Urothelium cell line (cell line): ENCODE measurements at regions not wholly inside any gene's neighbourhood (a gene's known extent, or its start where the extent isn't known, plus 50 kb on each side); places are given as distances from the start of the nearest gene placed in this dataset.

ENCODE experiments used
- DNase-seq: peaks from one replicate; pipeline ENCODE4 v3.0.0; 2011; ENCODE audit warnings: low spot score, mixed read lengths
- FAIRE-seq: peaks from 2 replicates; lab custom pipeline; 2011; peaks lifted over from hg19 to GRCh38; lab: Jason Lieb, UNC

DNA sequence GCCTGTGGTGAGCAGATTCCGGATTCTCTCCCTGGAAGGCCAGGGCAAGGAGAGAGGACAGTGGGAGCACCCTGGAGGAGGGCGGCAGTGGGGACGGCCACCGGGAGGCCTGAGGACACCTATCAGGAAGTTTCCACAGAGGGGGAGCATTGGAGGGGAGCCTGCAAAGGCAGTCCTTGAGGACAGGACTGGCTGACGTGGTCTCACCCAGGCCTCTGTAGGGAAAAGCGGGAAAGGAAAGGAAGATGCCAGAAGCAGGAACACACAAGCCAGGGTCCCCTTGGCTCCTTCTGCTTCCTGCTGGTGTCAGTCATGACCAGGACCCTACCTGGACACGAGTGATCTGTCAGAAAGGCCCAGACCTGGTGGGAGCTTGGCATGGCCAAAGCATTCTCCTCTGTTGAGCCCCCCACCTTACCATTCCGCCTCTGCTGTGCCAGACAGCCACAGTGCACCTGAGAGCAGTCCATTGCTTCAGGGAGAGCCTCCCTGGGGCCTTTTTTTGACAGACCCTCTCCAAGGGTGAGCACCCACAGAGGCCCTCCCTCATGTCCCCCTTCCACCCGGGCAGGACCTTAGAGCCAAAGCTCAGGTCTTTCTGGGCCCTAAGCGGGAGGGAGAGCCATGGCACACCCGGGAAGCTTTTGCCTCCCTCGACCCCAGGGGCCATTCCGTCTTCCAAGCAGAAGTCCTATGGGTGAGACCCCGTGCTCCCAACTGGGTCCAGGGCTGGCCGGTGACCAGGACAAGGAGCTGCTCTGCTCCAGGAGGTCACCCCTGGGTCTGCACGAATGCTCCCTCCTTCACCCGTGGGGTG is 333.1 kb downstream of the DYSF start:
- DNase-seq (no peak), FAIRE-seq (no peak)

- no peak for FAIRE-seq
- no peak for DNase-seq
These were observed 332.2 kb downstream of the DYSF start for GRCh38 chr2:71785516-71785981.

DNA sequence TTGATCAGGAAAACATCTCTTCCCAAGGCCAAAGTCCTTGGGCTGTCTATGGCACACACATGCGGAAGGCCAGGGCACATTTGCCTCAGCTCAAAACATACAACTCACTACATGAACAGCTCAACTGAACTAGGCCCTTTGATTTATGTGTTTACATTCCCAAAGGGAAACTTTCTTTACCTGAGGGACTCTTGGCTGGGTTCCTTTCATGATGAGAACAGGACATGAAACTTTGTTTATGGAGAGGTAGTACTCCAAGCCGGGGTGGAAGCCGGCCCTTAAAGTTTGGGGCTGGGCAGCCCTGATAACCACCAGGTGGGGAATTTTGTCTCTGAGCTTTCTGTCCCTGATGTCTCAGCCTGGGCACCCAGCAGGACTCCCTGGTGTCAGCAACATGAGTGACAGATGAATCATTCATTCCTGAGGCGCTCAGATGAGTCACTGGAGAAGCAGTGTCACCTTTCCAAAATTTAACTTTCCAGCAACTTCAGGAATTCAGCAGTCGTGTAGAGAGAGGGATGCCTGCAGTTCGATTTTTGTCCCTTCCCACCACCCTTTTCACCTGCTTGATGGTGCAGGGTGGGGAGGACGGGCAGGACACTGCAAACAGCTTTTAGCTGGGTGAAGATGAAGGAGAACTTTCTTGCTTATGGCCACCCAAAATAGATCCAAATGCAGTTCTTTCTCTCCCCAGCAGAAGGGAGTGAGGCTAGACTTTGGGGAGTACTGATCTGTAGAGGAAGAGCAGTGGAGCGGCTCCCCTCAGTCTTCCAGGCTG is 331.6 kb downstream of the DYSF start:
- FAIRE-seq: peak; percentile 94
- peak; percentile 93 for DNase-seq

DNA sequence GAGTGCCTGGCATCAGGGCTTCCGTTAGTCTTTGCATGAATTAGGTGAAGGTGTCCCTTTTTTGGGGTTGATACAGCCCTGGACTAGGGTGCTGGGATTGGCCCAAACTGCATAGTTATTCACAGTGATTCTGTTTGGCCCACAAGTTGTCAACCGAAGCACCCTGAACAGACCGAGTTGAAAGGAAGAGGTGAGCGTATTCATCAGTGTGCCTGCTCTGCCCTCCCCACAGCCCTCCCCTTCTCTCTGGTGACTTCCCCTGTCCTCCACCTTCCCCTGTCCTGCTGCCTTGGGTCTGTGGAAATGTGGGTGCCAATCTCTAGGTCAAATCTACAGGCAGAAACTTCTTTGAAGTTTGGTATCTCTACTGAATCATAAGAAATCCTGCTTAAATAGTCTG is 330.5 kb downstream of the DYSF start:
- no peak for DNase-seq
- peak; percentile 27 for FAIRE-seq

DNA sequence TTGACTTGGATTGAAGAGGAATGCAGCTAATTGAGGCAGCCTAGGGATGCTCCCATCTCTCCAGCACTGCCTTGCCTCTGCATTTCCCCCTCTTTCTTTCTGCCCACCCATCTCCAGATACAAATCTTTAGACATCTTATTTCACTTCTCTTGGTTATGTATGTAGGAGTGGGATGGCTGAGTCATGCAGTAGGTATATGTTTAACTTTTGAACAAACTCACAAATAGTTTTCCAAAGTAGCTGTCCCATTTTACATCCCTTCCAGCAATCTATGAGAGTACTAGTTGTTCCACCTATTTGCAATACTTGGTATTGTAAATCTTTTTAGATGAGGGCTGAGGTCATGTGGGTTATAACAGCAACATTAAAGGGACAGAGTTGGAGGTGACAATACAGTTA is 329.9 kb downstream of the DYSF start:
- FAIRE-seq: no peak
- no peak for DNase-seq

GRCh38 chr2:71782323-71782722 is 329.0 kb downstream of the DYSF start:
- DNase-seq (no peak), FAIRE-seq (no peak)

GRCh38 chr2:71781695-71782228 is 328.4 kb downstream of the DYSF start:
- DNase-seq (no peak), FAIRE-seq (no peak)

DNA sequence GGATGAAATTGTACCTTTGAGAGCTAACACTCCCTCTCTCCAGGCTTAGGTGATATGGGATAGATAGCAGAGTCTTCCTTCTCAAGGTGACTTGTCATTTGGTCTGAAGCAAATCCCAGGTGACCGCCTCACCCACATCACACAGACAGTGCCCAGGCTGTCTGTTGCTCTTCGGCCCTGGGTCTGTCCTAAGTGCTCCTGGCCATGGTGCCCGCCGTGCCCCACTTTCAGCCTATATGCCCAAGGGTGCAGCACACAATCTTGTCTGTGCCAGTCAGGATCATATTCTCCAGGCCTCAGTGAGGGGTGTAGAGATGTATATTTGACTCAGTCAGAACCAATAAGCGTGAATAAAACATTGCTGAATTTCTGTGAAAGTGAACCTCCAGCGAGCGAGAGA is 326.8 kb downstream of the DYSF start:
- FAIRE-seq (no peak), DNase-seq (no peak)

GRCh38 chr2:71779774-71780105 is 326.4 kb downstream of the DYSF start:
- DNase-seq (no peak), FAIRE-seq (no peak)

GRCh38 chr2:71778936-71779773 is 325.8 kb downstream of the DYSF start:
- peak; percentile 35 for FAIRE-seq

DNA sequence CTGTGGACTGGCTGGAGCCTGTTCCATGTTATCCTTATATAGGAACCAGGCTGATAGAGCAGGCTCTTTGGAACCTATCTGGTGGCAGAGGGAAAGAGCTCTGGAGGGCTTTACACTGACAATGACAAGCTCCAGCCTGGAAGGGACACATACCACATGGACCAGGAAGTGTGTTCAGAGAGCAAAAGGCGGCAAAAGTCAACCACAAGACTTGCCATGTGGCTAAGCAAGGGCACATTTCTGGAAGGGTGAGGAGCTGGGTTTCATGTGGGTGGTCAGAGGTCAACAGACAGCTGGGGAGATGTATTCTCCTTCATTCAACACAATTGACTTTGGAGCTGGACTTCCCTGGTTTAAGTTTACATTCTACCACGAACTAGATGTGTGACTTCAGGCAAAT is 325.2 kb downstream of the DYSF start:
- DNase-seq (no peak), FAIRE-seq (peak; percentile 30)

More at GRCh38 chr2:71778936-71779773, 325.8 kb downstream of the DYSF start:
- DNase-seq: no peak

DNA sequence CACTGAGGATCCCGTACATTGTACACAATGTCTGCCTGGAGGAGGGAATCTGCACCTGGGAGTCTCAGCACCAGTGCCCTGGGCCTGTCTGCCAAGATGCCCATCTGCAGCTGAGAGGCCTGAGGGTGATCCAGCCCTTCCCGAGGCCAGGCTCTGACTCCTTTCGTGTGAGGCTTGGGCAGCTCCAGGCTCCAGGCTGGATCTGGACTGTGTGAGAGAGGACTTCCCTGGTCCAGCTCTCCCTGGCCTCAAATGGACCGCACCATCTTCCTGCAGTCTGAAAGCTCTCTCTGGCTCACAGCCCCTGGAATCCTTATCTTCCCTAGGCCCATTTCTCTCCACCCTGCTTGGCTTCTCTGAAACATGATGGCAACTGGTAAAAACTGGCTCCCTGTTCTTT is 324.6 kb downstream of the DYSF start:
- no peak for FAIRE-seq
- DNase-seq: no peak

- DNase-seq: no peak
- no peak for FAIRE-seq
These were observed 322.9 kb downstream of the DYSF start for GRCh38 chr2:71776227-71776626.

- no peak for DNase-seq
- FAIRE-seq: no peak
These were observed 319.9 kb downstream of the DYSF start for GRCh38 chr2:71773218-71773617.

- FAIRE-seq (peak; percentile 95), DNase-seq (no peak)
These were observed 319.3 kb downstream of the DYSF start for GRCh38 chr2:71772510-71773172.

GRCh38 chr2:71767663-71768062 is 314.3 kb downstream of the DYSF start:
- DNase-seq (no peak), FAIRE-seq (no peak)

DNA sequence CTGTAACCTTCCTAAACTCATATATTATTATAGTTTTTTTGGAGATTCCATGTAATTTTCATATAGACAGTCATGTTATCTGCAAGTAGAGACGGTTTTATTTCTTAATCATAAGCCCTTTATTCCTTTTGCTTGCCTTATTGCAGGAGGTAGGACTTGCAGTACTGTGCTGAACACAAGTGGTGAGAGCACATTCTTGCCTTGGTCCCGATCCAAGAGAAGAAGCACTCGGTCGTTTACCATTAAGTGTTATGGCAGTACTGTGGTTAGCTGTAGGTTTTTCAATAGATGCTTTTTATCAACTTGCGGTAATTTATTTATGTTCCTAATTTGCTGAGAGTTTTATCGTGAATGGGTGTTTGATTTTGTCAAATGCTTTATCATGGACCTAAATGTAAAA is 305.7 kb downstream of the DYSF start:
- no peak for DNase-seq
- peak; percentile 62 for FAIRE-seq

- DNase-seq (no peak), FAIRE-seq (no peak)
These were observed 304.0 kb downstream of the DYSF start for GRCh38 chr2:71757351-71757750.

DNA sequence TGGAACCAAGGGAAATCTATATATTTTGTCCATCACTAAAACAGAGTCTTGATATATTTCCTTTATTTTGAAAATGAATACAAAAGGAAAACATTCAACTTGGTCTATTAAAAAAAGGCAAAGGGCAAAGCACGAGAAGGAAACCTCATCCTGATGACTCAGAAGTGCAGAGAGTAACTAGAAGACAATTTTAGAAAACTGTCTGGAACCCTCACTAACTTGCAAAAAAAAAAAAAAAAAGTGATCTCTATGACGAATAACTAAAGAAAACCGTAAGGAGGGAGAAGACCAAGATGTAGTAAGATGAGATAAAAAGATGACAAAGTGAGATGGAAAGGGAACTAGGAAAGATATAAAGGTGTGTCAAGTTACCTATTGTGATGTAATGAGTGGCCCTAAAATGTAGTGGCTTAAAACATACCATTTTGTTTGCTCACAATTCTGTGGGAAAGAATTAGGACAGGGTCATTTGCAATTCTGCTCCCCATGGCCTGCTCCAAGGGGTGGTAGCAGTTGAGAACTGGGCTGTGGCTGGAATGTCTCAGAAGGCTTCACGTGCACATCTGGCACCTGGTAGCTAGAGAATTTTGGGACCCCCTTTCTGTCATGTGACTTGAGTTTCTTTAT is 303.0 kb downstream of the DYSF start:
- peak; percentile 54 for DNase-seq
- no peak for FAIRE-seq

GRCh38 chr2:71751590-71751989 is 298.2 kb downstream of the DYSF start:
- no peak for DNase-seq
- no peak for FAIRE-seq
